Nephron progenitor cell (in vitro differentiated cells): ENCODE measurements at regions not wholly inside any gene's neighbourhood (a gene's known extent, or its start where the extent isn't known, plus 50 kb on each side); places are given as distances from the start of the nearest gene placed in this dataset.

Experiments
- DNase-seq: peaks from one replicate; pipeline ENCODE4 v3.0.0; 2021
- H3K27ac Mint-ChIP-seq: 2 replicates; pipeline ENCODE4 v1.8.0; 2021; ENCODE audit warnings: mild to moderate bottlenecking, moderate library complexity, mixed read lengths
- H3K27me3 Mint-ChIP-seq: 2 replicates; pipeline ENCODE4 v1.8.0; 2021; ENCODE audit warnings: mild to moderate bottlenecking, low read depth, mixed read lengths; ENCODE audit not compliant: poor library complexity
- H3K36me3 Mint-ChIP-seq: 2 replicates; pipeline ENCODE4 v1.8.0; 2021; ENCODE audit warnings: low read depth, mixed read lengths
- H3K4me1 Mint-ChIP-seq: 2 replicates; pipeline ENCODE4 v1.8.0; 2021; ENCODE audit warnings: mixed read lengths
- H3K4me3 Mint-ChIP-seq: 2 replicates; pipeline ENCODE4 v1.8.0; 2021; ENCODE audit warnings: mild to moderate bottlenecking, moderate library complexity, mixed read lengths
- H3K9me3 Mint-ChIP-seq: 2 replicates; pipeline ENCODE4 v1.8.0; 2021; ENCODE audit warnings: mild to moderate bottlenecking, moderate library complexity, mixed read lengths
- CTCF ChIP-seq: fragments of 200-600 bp; sonication (generic); IDR thresholded peaks from 2 replicates; pipeline ENCODE4 v1.5.0; 2021; ENCODE audit warnings: antibody characterized with exemption

DNA sequence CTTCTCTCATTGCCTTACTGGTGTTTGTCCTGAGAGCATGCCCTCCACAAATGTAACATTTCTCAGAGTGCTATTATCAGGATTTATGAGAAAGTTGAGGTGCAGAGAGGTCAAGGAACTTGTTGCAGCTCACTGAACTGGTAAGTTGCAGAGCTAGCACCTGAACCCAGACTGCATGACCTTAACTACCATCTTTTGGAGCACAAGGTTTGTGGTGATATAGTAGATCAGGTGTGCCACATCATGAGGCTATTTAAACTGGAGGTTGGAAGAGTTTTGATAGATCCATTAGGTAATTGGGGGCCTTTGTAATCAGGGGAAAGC is 112.0 kb upstream of the CITED2 start:
- no peak for TF ChIP-seq CTCF
- Mint-ChIP-seq H3K27ac (peak overlapping the region; percentile 55), H3K4me1 (peaks cover 81% of the 10 kb centered on the region), H3K9me3 (no peaks in the 10 kb centered on the region), H3K27me3 (no peaks in the 10 kb centered on the region), H3K36me3 (peaks cover 6% of the 10 kb centered on the region), H3K4me3 (peak overlapping the region; percentile 3)
- DNase-seq, result no peak

GRCh38 chr6:139485742-139486475 is 111.5 kb upstream of the CITED2 start:
- Mint-ChIP-seq H3K27me3 (no peaks in the 10 kb centered on the region), H3K9me3 (no peaks in the 10 kb centered on the region), H3K27ac (peak overlapping the region; percentile 78), H3K4me3 (peak overlapping the region; percentile 3), H3K4me1 (peaks cover 82% of the 10 kb centered on the region), H3K36me3 (peaks cover 6% of the 10 kb centered on the region)
- TF ChIP-seq CTCF, result no peak
- peak; percentile 5 for DNase-seq

DNA sequence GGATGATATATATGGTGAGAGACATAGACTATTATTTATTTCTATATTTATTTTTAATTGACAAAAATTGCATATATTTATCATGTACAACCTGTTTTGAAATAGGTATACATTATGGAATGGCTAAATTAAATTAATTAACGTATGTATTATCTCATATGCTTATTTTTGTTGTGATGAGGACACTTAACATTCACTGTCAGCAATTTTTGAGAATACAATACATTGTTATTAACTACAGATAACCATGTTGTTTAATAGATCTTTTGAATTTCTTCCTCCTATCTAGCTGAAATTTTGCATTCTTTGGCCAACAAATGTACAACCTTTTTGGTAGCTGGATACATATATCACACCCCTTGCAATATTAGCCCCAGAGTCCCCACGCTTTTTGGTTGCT is 110.7 kb upstream of the CITED2 start:
- Mint-ChIP-seq H3K36me3 (peaks cover 6% of the 10 kb centered on the region), H3K4me3 (no peak overlapping the region), H3K4me1 (peaks cover 82% of the 10 kb centered on the region), H3K27me3 (no peaks in the 10 kb centered on the region), H3K27ac (peak overlapping the region; percentile 78), H3K9me3 (no peaks in the 10 kb centered on the region)
- no peak for TF ChIP-seq CTCF
- no peak for DNase-seq

DNA sequence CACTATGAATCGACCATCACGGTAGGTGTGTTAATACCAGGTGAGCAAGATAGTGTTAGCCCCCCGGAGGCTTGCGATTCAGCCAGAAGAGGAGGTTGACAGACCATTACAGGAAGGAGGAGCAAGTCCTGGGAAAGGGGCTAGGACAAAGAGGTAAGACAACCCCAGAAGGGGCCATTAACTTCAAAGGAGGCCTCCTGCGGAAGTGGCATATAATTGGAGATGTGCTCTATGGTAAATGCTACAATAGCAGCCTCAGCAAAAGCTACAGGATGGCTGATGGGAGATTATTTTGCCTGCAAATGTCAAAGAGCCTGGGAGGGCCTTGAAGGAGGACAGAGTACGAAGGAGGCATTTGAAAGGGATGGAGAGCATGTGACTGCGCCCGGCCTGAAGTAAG is 108.6 kb upstream of the CITED2 start:
- Mint-ChIP-seq H3K9me3 (peaks cover 6% of the 10 kb centered on the region), H3K4me3 (peak overlapping the region; percentile 70), H3K27me3 (no peaks in the 10 kb centered on the region), H3K36me3 (peaks cover 6% of the 10 kb centered on the region), H3K27ac (peak overlapping the region; percentile 90), H3K4me1 (peaks cover 76% of the 10 kb centered on the region)
- TF ChIP-seq CTCF, result no peak
- peak; percentile 16 for DNase-seq

DNA sequence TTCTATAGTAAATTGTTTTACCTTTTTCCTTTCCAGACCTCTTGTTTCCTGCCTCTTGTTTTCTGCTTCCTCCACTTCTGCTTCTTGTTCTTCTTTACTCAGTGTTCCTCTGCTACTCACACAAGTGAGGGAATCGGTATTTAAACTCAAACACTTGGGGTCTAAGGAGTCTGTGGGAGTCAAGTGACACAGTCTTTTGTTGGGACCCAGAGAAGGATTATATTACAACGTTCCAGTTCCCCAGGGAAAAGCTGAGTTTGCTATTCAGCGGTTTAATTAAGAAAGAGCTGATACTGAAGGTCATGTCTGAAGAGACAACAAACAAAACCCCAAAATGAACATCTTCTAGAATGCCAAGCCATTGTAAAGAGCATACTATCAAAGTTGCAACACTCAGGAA is 107.8 kb upstream of the CITED2 start:
- H3K4me1 Mint-ChIP-seq, result peaks cover 76% of the 10 kb centered on the region
- no peak for TF ChIP-seq CTCF
- H3K27me3 Mint-ChIP-seq, result no peaks in the 10 kb centered on the region
- peak overlapping the region; percentile 55 for H3K4me3 Mint-ChIP-seq
- peaks cover under 1% of the 10 kb centered on the region for H3K36me3 Mint-ChIP-seq
- peak overlapping the region; percentile 98 for H3K27ac Mint-ChIP-seq
- peak; percentile 12 for DNase-seq
- H3K9me3 Mint-ChIP-seq, result peaks cover 6% of the 10 kb centered on the region
